HG03045 (cell line): ENCODE measurements at regions not wholly inside any gene's neighbourhood (a gene's known extent, or its start where the extent isn't known, plus 50 kb on each side); places are given as distances from the start of the nearest gene placed in this dataset.

Source experiments
- ATAC-seq: cut with Tn5 transposase; IDR thresholded peaks from one replicate; pipeline ENCODE4 v1.9.1; 2021; ENCODE audit warnings: mild to moderate bottlenecking, moderate library complexity; ENCODE audit not compliant: unreplicated experiment

GRCh38 chr4:161133586-161134276, 1030.1 kb downstream of the FSTL5 start:
- ATAC-seq, result peak; percentile 20

- ATAC-seq, result peak; percentile 75
Observed at GRCh38 chr4:161132715-161133425, 1030.9 kb downstream of the FSTL5 start.

GRCh38 chr4:161121451-161121850, 1042.3 kb downstream of the FSTL5 start:
- ATAC-seq, result no peak

- no peak for ATAC-seq
Observed at GRCh38 chr4:161101881-161102280, 1061.9 kb downstream of the FSTL5 start.

- no peak for ATAC-seq
Observed at GRCh38 chr4:161097821-161098220, 1066.0 kb downstream of the FSTL5 start.

- no peak for ATAC-seq
Observed at GRCh38 chr4:161061046-161061445, 1102.8 kb downstream of the FSTL5 start.
